ENCODE measurements at regions not wholly inside any gene's neighbourhood (a gene's known extent, or its start where the extent isn't known, plus 50 kb on each side); places are given as distances from the start of the nearest gene placed in this dataset.
"Not testable (repeated sequence)": the region's sequence is repeated elsewhere in the genome, so short reads cannot be mapped to it uniquely, and the experiment has no call there.

DNA sequence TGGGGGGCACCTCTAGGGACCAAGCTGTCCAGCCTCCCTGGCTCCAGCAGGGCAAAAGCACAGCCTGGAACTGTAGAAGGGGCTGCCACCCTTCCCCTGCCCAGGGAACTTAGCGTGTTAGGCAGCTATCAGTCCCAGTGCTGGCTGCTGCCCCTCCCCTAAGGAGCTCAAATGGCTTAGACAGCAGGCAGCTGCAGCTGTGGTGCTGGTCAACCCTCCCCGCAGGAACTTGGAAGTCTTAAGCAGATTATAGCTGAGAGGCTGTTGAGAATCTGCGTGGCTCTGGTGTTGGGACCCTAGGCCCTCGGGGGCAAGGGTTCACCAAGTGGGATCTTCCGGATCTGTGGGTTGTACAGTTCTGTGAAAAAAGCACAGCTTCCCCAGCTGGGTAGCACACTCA lies 536.5 kb upstream of the CDH10 start:
- DNase-seq (ENCODE audit: extremely low read depth, low read depth) = no peak
- no peak overlapping the region for H3K4me3 ChIP-seq (replicated peaks; ENCODE audit: low read depth, low read length)
- TF ChIP-seq, protein P1, sequence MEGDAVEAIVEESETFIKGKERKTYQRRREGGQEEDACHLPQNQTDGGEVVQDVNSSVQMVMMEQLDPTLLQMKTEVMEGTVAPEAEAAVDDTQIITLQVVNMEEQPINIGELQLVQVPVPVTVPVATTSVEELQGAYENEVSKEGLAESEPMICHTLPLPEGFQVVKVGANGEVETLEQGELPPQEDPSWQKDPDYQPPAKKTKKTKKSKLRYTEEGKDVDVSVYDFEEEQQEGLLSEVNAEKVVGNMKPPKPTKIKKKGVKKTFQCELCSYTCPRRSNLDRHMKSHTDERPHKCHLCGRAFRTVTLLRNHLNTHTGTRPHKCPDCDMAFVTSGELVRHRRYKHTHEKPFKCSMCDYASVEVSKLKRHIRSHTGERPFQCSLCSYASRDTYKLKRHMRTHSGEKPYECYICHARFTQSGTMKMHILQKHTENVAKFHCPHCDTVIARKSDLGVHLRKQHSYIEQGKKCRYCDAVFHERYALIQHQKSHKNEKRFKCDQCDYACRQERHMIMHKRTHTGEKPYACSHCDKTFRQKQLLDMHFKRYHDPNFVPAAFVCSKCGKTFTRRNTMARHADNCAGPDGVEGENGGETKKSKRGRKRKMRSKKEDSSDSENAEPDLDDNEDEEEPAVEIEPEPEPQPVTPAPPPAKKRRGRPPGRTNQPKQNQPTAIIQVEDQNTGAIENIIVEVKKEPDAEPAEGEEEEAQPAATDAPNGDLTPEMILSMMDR (IDR thresholded peaks at IDR 0.05; ENCODE audit: low read depth, low read length, missing control alignments) = no peak

DNA sequence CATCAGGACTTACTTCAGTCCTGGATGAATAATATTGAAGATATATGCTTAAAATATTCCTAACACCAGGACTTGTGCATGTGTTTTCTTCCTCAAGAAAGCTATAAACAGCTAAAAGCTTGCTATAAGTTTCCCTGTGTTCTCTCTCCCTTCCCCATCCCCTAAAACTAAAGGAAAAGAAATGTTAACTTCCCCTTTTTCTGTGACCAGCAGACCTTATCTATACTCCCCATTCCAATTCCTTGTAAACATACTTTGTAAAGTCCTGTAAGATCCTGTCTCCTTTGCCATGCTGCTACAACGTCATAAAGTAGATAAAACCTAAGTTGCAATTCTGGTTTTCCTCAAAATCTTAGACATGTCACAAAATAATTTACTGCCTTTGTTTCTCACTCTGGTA lies 517.8 kb upstream of the CDH10 start:
- DNase-seq (ENCODE audit: extremely low read depth, low read depth); H3K4me3 ChIP-seq (replicated peaks; ENCODE audit: low read depth, low read length): not testable (repeated sequence)

DNA sequence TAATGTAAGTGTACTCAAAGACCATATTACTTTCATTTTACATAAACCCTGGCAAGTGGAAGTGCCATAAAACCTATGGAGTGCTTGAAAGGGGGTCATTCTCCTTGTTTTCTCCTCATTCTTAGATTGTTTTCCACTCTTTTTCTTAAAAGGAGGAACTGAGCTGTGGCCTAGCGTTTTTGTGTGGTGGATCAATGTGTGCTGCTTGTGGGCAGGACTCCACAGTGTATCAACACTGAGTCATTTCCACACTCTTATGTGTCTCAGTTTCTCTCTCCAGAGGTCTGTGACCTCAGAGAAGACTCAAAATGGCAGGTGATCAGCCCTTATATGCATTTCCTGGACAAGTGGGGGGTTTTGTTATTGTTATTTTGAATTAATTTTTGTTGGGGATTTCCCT lies 516.1 kb upstream of the CDH10 start:
- H3K4me3 ChIP-seq (replicated peaks; ENCODE audit: low read depth, low read length) = no peak overlapping the region
- TF ChIP-seq, protein P1 (IDR thresholded peaks at IDR 0.05; ENCODE audit: low read depth, low read length, missing control alignments) = no peak
- DNase-seq (ENCODE audit: extremely low read depth, low read depth) = no peak

DNA sequence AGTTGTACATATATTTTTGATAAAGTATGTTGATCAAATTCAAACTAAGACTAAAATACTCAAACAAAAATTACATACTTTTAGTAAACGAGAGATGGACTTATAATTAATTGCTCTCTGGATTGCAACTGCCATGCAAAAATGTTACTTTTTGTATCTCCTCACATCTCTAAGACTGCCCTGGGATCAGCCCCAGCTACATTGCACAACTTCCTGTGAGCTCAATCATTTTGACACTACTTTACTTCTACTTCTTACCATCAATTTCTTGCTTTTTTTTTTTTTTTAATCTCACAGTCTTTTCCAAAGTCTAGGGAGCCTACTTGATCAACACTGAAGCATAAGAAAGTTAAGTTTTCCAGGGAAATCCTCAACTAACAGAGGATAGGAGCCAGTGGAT lies 506.0 kb upstream of the CDH10 start:
- DNase-seq (ENCODE audit: extremely low read depth, low read depth) = no peak
- no peak overlapping the region for H3K4me3 ChIP-seq (replicated peaks; ENCODE audit: low read depth, low read length)
- TF ChIP-seq, protein P1 (IDR thresholded peaks at IDR 0.05; ENCODE audit: low read depth, low read length, missing control alignments) = no peak

DNA sequence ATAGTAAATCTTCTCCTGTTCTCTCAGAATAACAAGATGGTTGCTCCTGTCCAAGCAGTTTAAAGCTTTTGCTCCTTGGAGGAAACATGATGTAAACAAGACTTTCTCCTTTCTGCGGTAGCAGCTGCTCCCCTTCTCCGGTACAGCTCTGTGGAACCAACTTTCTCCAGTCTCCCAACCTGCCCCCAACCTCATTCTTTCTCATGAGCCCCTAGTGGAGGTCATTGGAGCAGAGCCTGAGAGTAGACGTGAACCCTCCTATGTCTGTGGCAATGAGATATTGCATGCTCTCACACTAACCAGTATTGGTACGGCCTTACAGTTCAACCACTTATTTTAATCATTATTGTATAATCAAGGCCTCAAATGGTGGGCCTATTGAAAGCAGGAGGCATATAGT lies 483.8 kb upstream of the CDH10 start:
- TF ChIP-seq, protein P1 (IDR thresholded peaks at IDR 0.05; ENCODE audit: low read depth, low read length, missing control alignments) = no peak
- DNase-seq (ENCODE audit: extremely low read depth, low read depth) = no peak

DNA sequence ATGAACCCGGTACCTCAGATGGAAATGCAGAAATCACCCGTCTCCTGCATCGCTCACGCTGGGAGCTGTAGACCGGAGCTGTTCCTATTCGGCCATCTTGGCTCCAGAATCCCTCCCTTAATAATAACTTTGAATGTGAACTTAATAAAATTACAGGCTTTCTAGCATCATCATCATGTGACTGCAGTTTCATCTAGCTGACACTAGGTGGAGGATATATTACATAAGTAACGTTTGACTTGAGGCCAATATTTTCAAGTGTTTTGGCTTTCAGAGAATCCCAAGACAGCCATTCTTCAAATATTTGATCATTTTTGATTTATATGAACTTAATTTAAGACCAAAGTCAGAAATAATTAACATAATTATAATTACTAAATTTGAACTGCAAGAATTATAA lies 474.9 kb upstream of the CDH10 start:
- TF ChIP-seq, protein P1 (IDR thresholded peaks at IDR 0.05; ENCODE audit: low read depth, low read length, missing control alignments) = no peak
- H3K4me3 ChIP-seq (replicated peaks; ENCODE audit: low read depth, low read length) = no peak overlapping the region
- no peak for DNase-seq (ENCODE audit: extremely low read depth, low read depth)

More for the DNA sequence above, 483.8 kb upstream of the CDH10 start:
- no peak overlapping the region for H3K4me3 ChIP-seq (replicated peaks; ENCODE audit: low read depth, low read length)

DNA sequence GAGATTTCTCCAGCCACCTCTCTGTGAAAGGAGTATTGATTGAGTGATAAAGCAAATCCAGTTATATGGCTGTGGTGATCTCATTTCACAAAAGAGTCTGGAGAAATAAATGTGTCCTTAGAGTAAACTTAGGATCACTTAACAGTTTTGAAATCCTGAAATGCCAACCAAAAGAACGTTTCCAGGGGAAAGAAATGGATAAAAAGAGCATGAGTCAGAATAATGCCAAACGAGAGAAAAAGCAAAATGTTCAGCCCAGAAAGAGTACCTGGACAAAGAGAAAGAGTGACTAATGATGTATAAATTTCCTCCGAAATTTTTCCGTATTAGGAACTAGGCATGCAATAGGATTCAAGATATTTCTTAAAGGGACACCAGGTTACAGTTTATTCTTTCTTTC lies 463.1 kb upstream of the CDH10 start:
- TF ChIP-seq, protein P1 (IDR thresholded peaks at IDR 0.05; ENCODE audit: low read depth, low read length, missing control alignments) = no peak
- no peak for DNase-seq (ENCODE audit: extremely low read depth, low read depth)
- no peak overlapping the region for H3K4me3 ChIP-seq (replicated peaks; ENCODE audit: low read depth, low read length)

Data from HFF-Myc (cell line).